Spleen (tissue), 11 donors: ENCODE measurements at regions not wholly inside any gene's neighbourhood (a gene's known extent, or its start where the extent isn't known, plus 50 kb on each side); places are given as distances from the start of the nearest gene placed in this dataset.

Experiments used
- DNase-seq: peaks from one replicate; pipeline ENCODE4 v3.0.0-alpha.2; 2020
- H3K27ac ChIP-seq, 8 donors: fragments of 200-600 bp; sonication (generic) in 7 of 8; 1 replicate in 4 of 8; 2 replicates in 4 of 8; pipeline versions ENCODE4 v1.5.0 to v1.8.0; 2016 to 2021; ENCODE audit warnings: inconsistent platforms in 4 of 8, mild to moderate bottlenecking in 4 of 8, moderate library complexity in 1 of 8
- H3K27me3 ChIP-seq, 7 donors: fragments of 200-600 bp; sonication (generic) in 6 of 7; replicated peaks in 1 of 7; 1 replicate in 4 of 7; 2 replicates in 3 of 7; pipeline versions ENCODE4 v1.5.0 to v1.8.0; 2016 to 2021; ENCODE audit warnings: inconsistent platforms in 3 of 7, mild to moderate bottlenecking in 1 of 7
- H3K36me3 ChIP-seq, 6 donors: fragments of 200-600 bp; sonication (generic) in 5 of 6; 1 replicate in 4 of 6; 2 replicates in 2 of 6; pipeline versions ENCODE4 v1.5.0 to v1.8.0; 2016 to 2021; ENCODE audit warnings: inconsistent platforms in 2 of 6
- H3K4me1 ChIP-seq, 6 donors: fragments of 200-600 bp; sonication (generic) in 5 of 6; 1 replicate in 3 of 6; 2 replicates in 3 of 6; pipeline versions ENCODE4 v1.5.0 to v1.8.0; 2016 to 2021; ENCODE audit warnings: inconsistent platforms in 3 of 6
- H3K4me3 ChIP-seq, 8 donors: fragments of 200-600 bp; sonication (generic) in 7 of 8; 1 replicate in 4 of 8; 2 replicates in 4 of 8; pipeline versions ENCODE4 v1.5.0 to v1.8.0; 2016 to 2021; ENCODE audit warnings: inconsistent platforms in 4 of 8, mild to moderate bottlenecking in 4 of 8, moderate library complexity in 2 of 8
- H3K9me3 ChIP-seq, 8 donors: fragments of 200-600 bp; sonication (generic) in 7 of 8; 1 replicate in 4 of 8; 2 replicates in 4 of 8; pipeline versions ENCODE4 v1.5.0 to v1.8.0; 2016 to 2021; ENCODE audit warnings: inconsistent platforms in 4 of 8
- POLR2A ChIP-seq, 3 donors: fragments of 450-650 bp; IDR thresholded peaks; one replicate each; pipeline ENCODE4 v1.5.1; 2017; ENCODE audit warnings: antibody characterized with exemption in 3 of 3, mild to moderate bottlenecking in 1 of 3
- POLR2AphosphoS5 ChIP-seq, 3 donors: sonication (generic); formaldehyde crosslinking; IDR thresholded peaks; one replicate each; pipeline ENCODE4 v1.5.1; 2017; ENCODE audit warnings: antibody characterized with exemption in 3 of 3
- WGBS, 5 donors: extraction: QIAGEN DNeasy Blood & Tissue Kit in 3 of 5; methylation state at CpG; one replicate each; pipeline versions ENCODE4 v1.1.5 to v1.1.7; 2013 to 2018; 5-methylcytosine and 5-hydroxymethylcytosine counted together
- intact Hi-C: fragments of 100-400 bp; cut with DNase I; formaldehyde crosslinking; loops from one replicate; pipeline ENCODE4 v1.15.0; 2023; ENCODE audit warnings: low total_unique reads
- TF ChIP-seq, protein P1 (sequence below), 11 experiments: fragments of 200-600 bp in 7 of 11; fragments of 450-650 bp in 4 of 11; sonication (generic) in 4 of 11; IDR thresholded peaks in 8 of 11; conservative IDR thresholded peaks in 3 of 11; 1 replicate in 7 of 11; 2 replicates in 4 of 11; pipeline versions ENCODE4 v1.4.0 to v1.8.0; 2016 to 2021; ENCODE audit warnings: antibody characterized with exemption in 11 of 11, inconsistent platforms in 4 of 11, mild to moderate bottlenecking in 1 of 11
- donor health status: healthy with polysubstance abuse.
- donor health status: DM: no; HTN: no; CAD: no; lungs with moderate emphysema.
- donor health status: DM: no; HTN: no; CAD: no.
- donor health status: Bipolar disorder and iron deficiency.
- donor health status: healthy.
- donor health status: DM: no; HTN: no; CAD: no.
- donor health status: DM: yes; HTN: yes; CAD: no.

DNA sequence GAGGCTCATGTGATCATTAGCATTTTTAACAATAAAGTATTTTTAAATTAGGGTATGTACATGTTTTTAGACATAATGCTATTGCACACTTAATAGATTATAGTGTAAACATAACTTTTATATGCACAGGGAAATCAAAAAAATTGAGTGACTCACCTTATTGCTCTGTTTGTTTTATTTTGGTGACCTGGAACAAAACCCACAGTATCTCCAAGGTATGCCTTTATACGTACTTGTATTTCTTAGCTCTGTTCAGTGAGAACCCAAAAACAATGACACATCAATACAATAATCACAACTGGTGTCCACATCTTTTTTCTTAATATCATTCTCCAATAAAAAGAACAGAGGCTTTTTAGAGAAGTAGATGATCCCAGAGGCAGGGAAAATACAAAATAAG is 112.2 kb downstream of the CYB561 start:
- Histone ChIP-seq H3K36me3 (peaks cover 0 to 2% (median 0%) of the 10 kb centered on the region in 6 donors), H3K27ac (no peak overlapping the region), H3K4me3 (no peak overlapping the region), H3K27me3 (no peaks in the 10 kb centered on the region), H3K4me1 (no peaks in the 10 kb centered on the region), H3K9me3 (no peaks in the 10 kb centered on the region)
- intact Hi-C loops = no loop called here
- 91 to 100% (median 96%) methylated on average over 1 of the region's 1 CpG for WGBS, 5 donors
- no peak for TF ChIP-seq POLR2AphosphoS5 (IDR thresholded peaks at IDR 0.05)
- TF ChIP-seq, protein P1, sequence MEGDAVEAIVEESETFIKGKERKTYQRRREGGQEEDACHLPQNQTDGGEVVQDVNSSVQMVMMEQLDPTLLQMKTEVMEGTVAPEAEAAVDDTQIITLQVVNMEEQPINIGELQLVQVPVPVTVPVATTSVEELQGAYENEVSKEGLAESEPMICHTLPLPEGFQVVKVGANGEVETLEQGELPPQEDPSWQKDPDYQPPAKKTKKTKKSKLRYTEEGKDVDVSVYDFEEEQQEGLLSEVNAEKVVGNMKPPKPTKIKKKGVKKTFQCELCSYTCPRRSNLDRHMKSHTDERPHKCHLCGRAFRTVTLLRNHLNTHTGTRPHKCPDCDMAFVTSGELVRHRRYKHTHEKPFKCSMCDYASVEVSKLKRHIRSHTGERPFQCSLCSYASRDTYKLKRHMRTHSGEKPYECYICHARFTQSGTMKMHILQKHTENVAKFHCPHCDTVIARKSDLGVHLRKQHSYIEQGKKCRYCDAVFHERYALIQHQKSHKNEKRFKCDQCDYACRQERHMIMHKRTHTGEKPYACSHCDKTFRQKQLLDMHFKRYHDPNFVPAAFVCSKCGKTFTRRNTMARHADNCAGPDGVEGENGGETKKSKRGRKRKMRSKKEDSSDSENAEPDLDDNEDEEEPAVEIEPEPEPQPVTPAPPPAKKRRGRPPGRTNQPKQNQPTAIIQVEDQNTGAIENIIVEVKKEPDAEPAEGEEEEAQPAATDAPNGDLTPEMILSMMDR (IDR thresholded peaks at IDR 0.05 in 8 of 11, conservative IDR thresholded peaks at IDR 0.05 in 3 of 11) = no peak
- TF ChIP-seq POLR2A (IDR thresholded peaks at IDR 0.05) = no peak
- DNase-seq = no peak

GRCh38 chr17:63335831-63336230 is 110.3 kb downstream of the CYB561 start:
- no peak overlapping the region for H3K4me3 ChIP-seq
- DNase-seq = no peak
- intact Hi-C loops = no loop called here
- no peaks in the 10 kb centered on the region for H3K9me3 ChIP-seq
- H3K4me1 ChIP-seq = no peaks in the 10 kb centered on the region
- WGBS, 5 donors = 78 to 84% (median 80%) methylated on average over 1 of the region's 1 CpG
- H3K27ac ChIP-seq = no peak overlapping the region
- no peaks in the 10 kb centered on the region for H3K27me3 ChIP-seq
- H3K36me3 ChIP-seq = peaks cover 0 to 8% (median 0%) of the 10 kb centered on the region in 6 donors
- TF ChIP-seq POLR2A (IDR thresholded peaks at IDR 0.05) (no peak), POLR2AphosphoS5 (IDR thresholded peaks at IDR 0.05) (no peak)

- Histone ChIP-seq H3K4me3 (no peak overlapping the region), H3K36me3 (peaks cover 0 to 20% (median 0%) of the 10 kb centered on the region in 6 donors), H3K4me1 (no peaks in the 10 kb centered on the region), H3K27ac (no peak overlapping the region), H3K9me3 (no peaks in the 10 kb centered on the region), H3K27me3 (no peaks in the 10 kb centered on the region)
- intact Hi-C loops = no loop called here
- 88 to 97% (median 95%) methylated on average over 5 of the region's 5 CpGs for WGBS, 5 donors
- DNase-seq = no peak
- TF ChIP-seq POLR2AphosphoS5 (IDR thresholded peaks at IDR 0.05) = no peak
- no peak for TF ChIP-seq POLR2A (IDR thresholded peaks at IDR 0.05)
- TF ChIP-seq, protein P1 (IDR thresholded peaks at IDR 0.05 in 8 of 11, conservative IDR thresholded peaks at IDR 0.05 in 3 of 11) = no peak
Observed at GRCh38 chr17:63337579-63337978, 108.5 kb downstream of the CYB561 start.

DNA sequence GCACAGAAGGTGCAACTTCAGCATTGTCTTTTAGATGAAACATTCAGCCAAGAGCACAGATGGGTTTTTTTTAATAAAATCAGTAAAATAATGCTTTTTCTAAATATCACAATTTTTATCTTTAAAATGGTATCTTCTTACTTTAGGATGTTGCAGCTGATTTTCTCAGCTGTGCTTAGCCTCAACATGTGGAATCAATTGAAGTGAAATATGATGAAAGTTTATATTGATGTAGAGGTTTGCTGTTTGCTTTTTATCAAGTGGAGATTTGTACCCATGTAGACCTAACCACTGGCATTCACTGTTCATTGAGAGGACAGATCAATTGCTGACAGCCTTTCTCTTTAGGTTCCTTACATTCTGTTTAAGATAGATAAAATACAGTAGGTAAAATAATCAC is 107.8 kb downstream of the CYB561 start:
- H3K27me3 ChIP-seq = no peaks in the 10 kb centered on the region
- DNase-seq = no peak
- no peaks in the 10 kb centered on the region for H3K4me1 ChIP-seq
- TF ChIP-seq POLR2A (IDR thresholded peaks at IDR 0.05) (no peak), POLR2AphosphoS5 (IDR thresholded peaks at IDR 0.05) (no peak)
- TF ChIP-seq, protein P1 (IDR thresholded peaks at IDR 0.05 in 8 of 11, conservative IDR thresholded peaks at IDR 0.05 in 3 of 11) = no peak
- H3K27ac ChIP-seq = no peak overlapping the region
- H3K36me3 ChIP-seq = peaks cover 0 to 24% (median 0%) of the 10 kb centered on the region in 6 donors
- intact Hi-C loops = no loop called here
- no peaks in the 10 kb centered on the region for H3K9me3 ChIP-seq
- H3K4me3 ChIP-seq = no peak overlapping the region

GRCh38 chr17:63341276-63341675 is 104.8 kb downstream of the CYB561 start:
- H3K4me3 ChIP-seq = no peak overlapping the region
- TF ChIP-seq POLR2AphosphoS5 (IDR thresholded peaks at IDR 0.05) (no peak), POLR2A (IDR thresholded peaks at IDR 0.05) (no peak)
- TF ChIP-seq, protein P1 (IDR thresholded peaks at IDR 0.05 in 8 of 11, conservative IDR thresholded peaks at IDR 0.05 in 3 of 11) = no peak
- no peak overlapping the region for H3K27ac ChIP-seq
- intact Hi-C loops = no loop called here
- H3K9me3 ChIP-seq = no peaks in the 10 kb centered on the region
- DNase-seq = no peak
- no peaks in the 10 kb centered on the region for H3K4me1 ChIP-seq
- WGBS, 5 donors = 77 to 95% (median 85%) methylated on average over 3 of the region's 3 CpGs
- peaks cover 0 to 24% (median 0%) of the 10 kb centered on the region in 6 donors for H3K36me3 ChIP-seq
- H3K27me3 ChIP-seq = no peaks in the 10 kb centered on the region
